ENCODE measurements at regions not wholly inside any gene's neighbourhood (a gene's known extent, or its start where the extent isn't known, plus 50 kb on each side); places are given as distances from the start of the nearest gene placed in this dataset.
A peak's percentile ranks its signal among the peaks of the same experiment; 100 is the strongest.

DNA sequence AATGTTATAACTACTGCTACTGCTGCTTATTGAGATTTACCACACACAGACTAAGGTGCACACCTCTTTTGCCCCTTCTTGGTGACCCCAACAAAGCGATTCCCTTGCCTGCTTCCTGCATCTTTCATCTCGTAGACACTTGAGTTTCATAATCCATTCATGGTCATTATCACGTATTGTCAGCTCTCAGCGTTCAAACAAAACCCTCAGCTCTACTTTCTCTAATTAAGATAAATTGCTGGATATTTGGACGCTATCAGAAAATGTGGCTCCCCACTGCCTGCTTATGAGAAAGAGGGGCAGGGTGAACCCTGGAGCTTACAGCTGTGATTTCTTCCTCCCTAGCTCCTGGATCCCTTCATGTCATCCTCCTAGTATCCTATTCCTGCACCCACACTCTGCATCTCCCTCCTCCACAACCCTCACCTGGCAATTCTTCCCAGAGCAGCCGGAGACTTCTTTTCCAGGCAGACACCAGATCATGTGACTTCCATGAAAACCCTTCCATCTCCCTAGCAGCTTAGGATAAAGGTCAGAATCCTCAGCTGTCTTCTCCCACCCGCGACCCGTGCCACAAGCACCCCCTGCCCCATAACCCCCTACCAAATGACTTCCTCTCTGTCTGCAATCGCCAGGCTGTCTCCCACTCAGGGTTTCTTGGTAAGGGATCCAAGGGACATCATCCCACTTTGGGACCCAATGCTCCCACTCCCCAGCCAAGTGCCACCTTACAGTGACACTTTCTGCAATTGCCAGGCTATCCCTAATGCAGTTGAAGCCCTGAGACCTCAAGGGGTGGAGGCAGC, 146.5 kb downstream of the NSG2 start:
- DNase-seq: no peak

DNA sequence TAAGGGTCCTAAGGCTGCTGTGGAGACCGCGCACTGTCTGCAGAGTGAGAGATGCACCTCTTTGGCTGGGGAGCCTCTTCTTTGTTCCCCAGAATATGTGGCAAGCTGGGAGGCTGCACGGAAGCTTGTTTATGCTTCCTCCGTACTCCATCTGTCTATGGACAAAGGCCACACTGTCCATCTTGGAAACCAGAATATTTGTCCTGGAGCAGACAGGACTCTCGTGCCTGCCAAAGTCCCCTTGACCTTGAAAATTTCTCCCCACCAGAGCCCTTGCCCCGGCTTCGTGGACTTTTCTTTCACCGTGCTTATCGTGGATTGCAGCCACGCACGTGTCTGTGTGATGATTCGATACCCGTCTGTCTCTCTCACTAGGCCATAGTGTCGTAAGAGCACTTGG, 147.4 kb downstream of the NSG2 start:
- no peak for DNase-seq

DNA sequence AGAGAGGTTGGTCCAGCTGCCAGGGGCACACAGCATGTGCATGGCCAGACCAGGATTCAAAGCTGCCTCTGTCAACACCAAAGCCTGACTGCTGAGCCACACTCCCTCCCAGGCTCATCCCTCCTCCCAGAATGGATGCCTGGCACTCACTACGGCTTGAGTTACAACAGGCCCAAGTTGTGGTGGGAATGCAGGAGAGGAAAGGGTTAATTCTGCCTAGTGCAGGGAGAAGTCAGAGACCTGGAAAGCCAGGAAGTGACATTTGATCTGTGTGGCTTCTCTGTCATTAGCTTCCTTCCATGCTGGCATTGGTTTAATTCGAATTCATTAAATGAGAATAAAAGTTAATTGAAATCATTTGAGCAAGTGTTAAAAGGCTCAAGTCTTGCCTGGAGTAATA, 150.0 kb downstream of the NSG2 start:
- peak; percentile 35 for DNase-seq

DNA sequence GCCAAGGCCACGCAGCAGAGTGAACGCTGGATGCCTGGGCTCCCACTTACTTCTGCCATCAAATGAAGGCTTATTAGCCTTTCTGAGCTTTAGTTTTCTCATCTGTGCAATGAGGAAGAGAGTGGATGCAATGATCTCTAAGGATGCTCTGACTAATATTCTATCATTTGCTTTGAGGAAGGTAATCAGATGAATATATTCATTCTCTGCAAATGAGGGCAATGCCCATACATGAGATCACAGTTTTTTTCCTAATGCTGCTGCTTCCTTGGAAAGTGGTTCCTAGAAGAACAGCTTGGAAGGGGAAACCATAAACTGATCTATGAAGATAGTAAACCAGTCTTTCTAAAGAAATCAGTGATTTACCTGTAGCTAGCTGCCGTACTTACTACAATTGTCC, 152.4 kb downstream of the NSG2 start:
- no peak for DNase-seq

DNA sequence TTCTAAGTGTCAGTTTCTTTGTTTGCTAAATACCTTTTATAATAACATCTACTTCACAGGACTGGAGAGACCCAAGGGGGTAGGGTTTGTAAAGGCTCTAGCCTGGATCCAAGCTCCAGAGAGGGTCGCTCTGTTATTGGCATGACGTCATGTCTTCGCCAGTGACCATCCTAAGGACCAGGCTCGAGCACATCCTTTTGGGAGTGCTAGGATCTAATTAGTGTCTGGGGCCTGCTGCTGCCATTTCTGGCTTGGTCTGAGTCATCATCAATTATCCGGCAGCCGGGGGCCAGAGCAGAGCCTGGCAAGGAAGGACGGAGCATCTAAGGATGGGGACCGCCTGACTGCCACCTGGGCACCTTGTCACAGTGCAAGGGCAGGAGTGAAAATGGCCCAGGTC, 153.0 kb downstream of the NSG2 start:
- no peak for DNase-seq

DNA sequence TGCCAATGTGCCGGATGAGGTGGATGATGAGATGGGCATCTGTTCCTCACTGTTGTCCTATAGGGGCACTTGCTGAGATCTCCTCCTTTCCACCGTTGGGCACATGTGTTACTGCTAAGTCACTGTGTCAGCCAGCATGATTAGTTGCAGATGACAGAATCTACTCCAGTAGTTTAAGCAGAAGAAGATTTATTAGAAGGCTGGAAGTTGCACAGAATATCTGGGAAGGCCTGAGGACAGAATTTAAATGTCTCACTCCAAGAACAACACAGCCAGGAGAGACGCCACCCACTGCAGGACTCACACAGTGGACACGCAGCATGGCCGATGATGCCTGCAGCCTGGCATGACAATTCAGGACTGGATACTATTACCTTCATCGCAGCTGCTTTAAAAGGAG, 157.5 kb downstream of the NSG2 start:
- DNase-seq: no peak

DNA sequence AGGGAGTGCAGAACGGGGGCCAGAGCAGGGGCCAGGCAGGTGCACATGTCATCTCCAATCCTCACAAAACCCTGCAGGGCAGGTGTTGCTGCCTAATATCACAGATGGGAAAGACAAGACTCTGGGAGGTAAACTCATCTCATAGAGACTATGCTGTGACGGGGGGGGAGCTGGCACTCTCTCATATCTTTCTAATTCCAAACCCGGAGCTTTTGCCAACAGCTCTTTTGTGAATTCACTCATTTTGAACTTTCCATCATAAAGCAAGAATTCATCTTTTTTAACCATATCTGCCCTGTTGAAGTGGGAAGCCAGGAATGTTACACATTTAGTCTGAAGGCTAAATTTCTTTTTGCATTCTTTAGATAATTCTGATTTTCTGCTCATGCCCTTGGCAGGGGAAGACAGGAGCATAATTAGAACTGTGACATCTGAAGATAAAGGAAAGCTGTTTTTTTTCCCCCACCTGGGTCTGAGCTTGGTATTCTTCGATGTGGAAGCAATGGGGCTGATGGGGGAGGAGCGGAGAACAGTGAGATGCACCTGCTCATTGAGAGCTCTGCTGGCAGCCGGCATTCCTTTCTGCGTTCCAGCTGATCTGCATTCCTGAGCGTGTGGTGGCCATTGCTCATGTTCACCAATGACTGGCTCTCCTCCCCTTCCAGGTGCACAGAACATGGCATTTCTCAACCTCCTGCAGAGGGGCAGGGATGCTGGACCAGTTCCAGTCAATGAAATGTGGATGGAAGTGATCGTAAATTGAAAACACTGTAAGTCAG, 159.2 kb downstream of the NSG2 start:
- peak; percentile 57 for DNase-seq

DNA sequence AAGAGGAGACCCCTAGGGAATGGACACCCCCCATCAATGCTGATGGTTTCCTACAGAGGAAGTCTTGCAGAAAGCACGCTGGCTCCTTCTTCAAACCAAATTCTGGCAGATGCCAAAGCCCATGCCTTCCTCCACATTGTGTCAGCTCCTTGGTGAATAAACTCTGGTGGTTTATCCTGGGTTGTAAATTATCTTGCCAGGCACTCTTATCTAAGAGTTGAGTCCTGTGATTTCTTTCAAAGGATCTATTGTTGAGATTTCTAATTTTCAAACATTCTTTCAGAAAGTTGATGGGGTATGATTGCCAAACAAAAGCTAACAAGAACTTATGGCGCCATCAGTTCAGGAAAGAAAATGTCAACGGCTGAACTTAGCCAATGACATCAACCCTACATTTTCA, 160.4 kb downstream of the NSG2 start:
- DNase-seq: no peak

DNA sequence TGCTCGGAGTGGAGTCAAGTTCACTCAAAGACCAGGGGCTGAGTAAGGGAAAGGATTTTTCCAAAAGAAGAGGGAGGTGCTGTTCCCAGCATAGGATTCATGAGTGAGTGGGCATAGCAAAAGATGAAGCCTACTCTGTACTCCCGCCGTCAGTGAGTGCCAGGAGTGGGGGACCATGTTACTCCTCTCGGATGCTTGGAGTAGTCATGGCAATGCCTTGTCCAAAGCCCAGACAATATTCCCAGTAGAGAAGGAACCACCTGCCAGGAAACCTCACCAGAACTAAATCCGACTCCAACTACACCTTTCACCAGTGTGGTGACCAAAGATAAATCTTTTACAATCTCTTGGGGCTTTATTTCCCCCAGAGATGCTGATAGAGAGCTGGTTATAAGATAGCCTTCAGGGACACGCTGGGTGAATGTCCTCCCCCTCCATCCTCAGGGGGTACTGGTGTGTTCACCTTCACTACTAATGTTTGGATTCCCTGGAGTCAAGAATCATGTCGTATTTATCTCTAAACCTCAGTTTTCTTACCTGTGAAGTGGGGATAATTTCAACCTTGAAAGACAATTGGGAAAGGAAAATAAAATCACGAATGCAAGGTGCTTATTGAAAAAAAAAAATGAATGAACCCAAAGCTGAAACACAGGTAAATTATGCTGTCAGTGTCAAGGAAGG, 165.2 kb downstream of the NSG2 start:
- DNase-seq: no peak

DNA sequence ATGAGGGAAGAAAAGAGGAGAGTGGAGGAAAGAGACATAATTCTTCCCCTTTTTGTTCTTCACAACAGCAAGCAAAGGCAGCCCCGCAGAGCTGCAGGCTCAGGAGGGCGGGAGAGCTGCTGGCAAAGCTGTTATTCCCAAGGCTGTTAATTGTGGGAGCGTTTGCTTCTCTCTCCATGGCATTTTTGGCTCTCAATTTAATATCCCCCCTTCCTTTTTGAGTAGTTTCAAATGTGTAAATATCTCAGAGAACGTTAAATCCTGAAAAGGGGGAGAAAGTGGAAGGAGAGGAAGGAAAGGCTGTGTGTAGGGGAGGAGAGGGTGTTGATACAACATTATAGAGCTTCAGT, 165.7 kb downstream of the NSG2 start:
- no peak for DNase-seq

DNA sequence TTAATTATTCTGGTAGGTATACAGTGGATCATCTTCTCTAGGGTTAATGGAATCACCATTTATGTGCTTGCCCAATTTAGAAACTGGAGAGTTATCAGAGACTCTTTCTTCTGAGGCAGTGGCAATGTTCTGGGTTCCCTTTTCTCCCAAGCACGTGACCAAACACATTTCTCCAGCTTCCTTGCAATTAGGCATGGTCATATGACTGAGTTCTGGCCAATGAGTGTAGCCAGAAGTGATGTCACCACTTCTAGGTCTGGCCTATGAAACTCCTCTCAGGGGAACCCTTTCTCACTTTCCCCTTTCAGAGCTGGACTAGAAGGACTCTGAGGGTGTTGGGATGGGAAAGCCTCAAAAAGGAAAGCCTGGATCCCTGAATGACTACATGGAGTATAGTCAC, 172.0 kb downstream of the NSG2 start:
- no peak for DNase-seq

DNA sequence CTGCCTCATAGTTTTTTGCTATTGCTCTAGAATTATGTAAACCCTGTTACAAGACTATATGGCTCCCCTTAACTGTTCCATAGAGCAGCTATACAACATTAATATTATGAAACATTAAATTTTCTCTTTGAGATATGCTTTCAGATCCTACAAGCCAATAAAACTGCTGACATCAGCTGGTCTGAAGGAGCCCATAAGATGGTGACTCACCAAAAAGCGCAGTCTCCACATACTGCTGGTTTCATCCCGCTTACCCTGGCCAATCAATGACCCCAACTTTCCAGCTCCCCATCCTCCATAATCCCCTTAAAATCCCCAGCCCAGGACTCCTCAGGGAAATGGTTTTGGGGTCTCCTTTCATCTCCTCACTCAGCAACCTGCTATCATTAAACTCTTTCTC, 172.7 kb downstream of the NSG2 start:
- DNase-seq: no peak

DNA sequence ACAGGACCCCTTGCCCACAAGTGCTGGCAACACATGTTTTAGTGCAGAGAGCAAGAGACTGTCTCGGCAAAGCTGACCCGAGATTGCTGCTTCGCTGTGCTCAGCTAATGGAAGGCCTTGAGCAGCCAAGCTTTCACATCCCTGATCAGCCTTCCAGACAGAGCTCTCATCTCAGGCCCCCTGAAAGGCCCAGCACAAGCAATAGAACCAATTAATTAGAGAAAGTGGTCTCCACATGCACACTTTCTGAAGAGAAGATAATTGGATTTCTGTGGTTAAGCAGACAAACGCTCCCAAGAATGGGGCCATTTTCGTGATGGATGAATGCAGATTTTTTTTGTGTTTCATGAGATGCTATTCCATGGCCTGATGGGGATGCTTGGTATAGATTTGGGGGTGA, 174.9 kb downstream of the NSG2 start:
- DNase-seq: no peak

DNA sequence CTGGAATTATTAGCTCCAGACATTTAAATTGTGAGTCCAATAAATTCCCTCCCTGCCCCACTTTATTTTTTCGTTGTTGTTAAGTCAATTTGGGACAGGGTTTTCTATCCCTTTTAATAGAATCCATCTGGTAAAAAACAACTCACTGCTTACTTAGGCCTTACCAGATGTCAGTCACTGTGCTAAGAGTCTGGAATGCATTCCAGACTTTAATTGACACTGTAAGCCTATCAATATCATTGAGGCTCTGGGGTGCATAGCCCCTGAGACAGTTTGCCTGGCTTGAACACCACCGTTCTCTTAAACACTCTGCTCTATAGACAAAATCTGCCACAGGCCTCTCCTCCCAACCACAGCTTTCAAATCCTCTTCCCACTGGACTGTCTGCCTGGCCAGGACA, 175.9 kb downstream of the NSG2 start:
- DNase-seq: no peak

DNA sequence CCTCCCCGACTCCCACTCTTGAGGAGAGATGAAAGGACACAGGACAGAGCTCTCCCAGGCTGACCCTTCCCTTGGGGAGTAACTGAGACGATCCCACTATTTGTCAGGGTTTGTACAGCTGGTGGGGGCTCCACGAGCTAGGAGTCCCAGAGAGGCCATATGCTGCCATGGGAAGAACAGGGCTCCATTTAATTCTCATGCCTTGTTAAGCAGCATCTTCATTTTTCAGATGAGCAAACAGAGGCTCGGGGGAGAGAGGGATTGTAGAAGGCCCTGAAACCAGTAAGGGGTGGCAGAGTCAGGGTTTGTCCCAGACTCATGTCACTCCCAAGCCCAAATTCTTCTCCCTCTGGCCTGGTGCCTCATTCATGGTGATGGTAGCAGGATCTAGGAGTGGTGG, 176.4 kb downstream of the NSG2 start:
- DNase-seq: no peak

DNA sequence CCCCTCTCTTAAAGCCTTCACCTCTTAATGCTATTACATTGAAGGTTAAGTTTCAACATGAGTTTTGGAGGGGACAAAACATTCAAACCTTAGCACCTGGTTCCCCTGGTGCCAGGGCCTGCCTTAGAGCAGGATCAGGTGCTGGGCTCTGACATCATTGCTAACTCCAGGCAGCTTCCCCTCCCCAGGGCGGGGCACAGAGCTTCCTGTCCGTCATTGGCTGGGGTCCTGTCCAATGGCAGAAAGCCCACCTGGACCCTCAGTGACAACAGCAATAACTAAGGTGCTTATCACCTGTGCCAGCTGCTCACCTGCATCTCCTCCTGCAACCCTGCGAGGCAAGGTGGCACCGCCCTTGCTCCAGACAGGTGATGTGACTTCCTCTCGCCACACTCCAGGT, 177.4 kb downstream of the NSG2 start:
- DNase-seq: peak; percentile 84

DNA sequence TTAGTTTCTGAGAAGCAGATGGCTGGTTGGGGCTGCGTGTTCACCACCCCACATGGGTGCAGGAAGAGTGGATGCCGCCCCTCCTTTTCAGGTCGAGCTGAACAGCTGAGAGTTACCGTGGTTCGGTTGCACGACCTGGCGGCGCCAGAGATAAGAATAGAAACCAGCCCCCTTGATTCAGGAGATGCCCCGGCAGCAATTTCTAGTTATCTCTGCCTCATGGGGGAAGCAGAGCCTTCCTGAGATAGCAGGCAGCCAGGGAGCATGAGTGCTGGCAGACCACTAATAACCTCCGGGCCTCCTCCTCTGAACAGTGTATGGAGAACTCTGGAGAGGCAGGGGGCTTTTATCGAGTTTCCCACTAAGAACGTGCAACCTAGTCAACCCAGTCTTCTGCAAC, 177.8 kb downstream of the NSG2 start:
- DNase-seq: no peak

DNA sequence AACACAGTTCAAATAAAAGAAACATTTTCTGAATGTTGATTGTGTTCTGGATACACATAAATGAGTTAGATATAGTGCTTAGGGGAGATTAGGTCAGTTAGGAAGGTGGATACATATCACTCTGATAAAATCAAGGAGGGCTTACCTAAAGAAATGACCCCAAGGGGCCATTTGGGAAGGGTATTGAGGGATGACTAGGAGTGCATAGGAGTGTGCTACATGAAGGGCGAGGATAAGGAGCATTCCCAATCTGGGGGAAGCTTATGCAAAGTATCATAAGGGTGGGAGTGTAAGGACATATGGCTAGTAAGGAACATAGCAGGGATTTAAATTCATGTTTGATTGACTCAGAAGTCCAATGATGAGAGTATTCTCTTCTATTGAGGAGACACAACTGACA, 183.6 kb downstream of the NSG2 start:
- no peak for DNase-seq

DNA sequence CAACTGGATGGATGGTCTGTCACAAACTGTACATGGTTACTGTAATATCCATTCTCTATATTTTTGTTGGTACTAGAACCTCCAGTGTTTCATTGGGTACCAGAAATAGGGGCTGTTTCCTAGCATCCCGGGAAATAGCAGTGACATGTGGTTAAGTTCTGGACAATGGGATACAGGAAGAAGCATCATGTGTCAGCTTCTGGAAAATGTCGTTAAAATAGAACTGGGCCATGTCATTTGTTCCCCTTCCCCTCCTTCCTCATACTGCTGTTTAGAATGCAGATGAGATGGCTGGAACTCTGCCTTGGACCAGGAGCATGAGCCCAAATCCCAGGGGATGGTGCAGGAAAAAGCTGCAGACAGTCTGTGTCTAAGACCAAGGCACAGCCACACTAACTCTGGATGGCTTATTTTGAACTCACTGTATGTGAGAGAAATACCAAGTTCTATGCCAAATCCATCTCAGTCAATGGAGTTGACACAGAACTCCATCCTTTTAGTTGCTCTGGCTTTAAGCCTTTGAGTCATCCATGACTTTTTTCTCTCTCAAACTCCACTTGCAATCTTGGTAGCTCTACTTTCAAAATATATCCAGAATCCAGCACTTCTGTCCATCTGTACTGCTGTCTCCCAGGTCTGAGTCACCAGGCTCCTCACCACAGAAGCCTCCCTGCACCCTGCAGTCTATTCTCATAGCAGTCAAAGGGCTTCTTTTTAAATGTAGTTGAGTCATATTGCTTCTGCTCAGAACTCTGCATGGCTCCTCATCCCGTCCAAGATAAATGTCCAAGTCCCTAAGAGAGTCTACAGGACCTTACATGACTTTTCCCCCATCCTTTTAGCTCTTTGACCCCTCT, 184.2 kb downstream of the NSG2 start:
- no peak for DNase-seq

DNA sequence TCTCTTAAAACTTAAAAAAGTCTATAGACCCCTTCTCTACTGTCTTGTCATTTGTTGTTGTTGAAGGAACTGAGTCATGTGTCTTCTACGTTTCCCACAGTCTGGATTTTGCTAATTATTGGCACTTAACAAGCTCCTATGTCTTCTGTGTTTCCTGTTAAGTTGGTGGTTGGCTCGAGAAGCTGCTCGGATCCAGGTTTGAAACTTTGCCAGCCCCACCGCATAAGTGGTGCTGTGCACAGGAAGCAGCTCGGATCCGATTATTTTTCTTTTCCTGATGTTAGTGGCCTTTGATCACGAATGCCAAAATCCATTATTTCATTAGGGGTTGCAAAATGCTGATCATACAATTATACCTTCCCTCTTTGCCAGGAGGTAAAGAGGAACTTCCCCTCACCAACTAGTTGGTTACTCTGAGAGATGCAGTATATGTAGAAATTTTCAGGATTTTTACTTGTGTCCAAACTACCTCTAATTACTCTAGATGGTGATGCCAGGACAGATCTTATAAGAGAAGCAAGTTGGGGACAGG, 186.5 kb downstream of the NSG2 start:
- no peak for DNase-seq

DNA sequence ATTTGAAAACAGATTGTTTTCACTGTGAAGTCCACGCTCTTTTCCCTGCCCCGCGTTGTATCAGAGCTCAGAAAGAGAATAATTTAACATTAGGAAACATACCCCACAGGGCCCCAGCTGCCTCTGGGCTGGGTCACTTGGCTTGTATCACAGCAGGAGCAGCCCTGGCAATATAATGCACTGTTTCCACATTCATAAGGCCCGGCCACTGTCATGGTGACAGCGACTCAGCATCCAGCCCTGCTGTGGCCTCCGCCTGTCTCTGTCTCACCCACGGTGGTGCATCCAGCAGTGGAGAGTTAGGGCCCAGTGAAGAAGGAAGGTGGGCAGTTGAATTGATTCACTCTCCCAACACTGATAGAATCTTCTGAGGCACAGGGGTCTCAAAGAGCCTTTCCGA, 188.9 kb downstream of the NSG2 start:
- no peak for DNase-seq

DNA sequence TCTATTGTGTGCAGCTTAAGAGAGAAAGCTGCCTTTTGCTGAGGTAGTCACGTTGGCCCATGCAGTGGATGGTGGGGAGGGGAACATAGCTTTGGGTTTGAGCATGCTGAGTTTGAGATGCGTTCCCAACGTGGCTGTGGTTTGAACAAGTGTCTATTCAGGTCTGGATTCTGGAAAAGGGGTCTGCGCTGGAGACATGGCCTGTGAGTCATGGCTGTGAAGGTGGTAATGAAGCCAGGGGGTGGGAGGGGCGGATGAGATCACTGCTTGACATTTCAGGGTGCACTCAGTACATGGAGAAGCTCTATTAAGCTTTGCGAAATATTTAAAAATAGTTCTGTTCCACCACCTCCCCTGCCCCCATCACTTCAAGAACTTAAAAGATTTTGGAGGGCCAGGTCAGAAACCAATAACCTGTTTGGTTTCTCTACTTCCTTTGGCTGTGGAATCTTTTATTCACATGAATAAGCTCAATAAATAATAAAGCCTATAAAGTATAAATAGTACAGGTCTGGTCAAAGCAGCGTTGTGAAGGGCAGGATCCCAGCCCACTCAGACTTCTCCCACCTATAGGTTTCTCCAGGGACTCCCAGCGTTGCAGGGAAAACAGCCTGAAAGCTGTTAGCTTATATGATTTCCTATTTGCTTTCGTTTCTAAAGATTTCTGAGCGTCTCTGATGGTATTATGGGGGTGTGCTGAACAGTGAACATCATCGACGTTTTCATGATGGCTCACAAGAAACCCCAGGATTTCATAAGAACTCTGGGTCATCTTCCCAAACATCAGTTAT, 189.9 kb downstream of the NSG2 start:
- DNase-seq: no peak

Data from NCI-H510A (cell line).